ENCODE measurements at regions not wholly inside any gene's neighbourhood (a gene's known extent, or its start where the extent isn't known, plus 50 kb on each side); places are given as distances from the start of the nearest gene placed in this dataset.

- TF ChIP-seq CTCF (IDR thresholded peaks at IDR 0.05) (no peak), POLR2AphosphoS5 (IDR thresholded peaks at IDR 0.05; ENCODE audit: low read depth, low read length) (no peak), REST (IDR thresholded peaks at IDR 0.05; ENCODE audit: insufficient read depth in 1 of 2, low read depth in 2 of 2, low read length in 1 of 2) (no peak), SIN3A (IDR thresholded peaks at IDR 0.05; ENCODE audit: borderline replicate concordance, insufficient read depth, low read depth, low read length) (no peak)
These were observed 107.7 kb upstream of the RAB27B start for GRCh38 chr18:54720620-54721019.
